Smooth muscle cell (in vitro differentiated cells): ENCODE measurements at regions not wholly inside any gene's neighbourhood (a gene's known extent, or its start where the extent isn't known, plus 50 kb on each side); places are given as distances from the start of the nearest gene placed in this dataset.

ENCODE experiments used
- DNase-seq: peaks from one replicate; lab custom pipeline; 2025; ENCODE audit not compliant: unreplicated experiment; lab: John Stamatoyannopoulos, UW
- H2AFZ ChIP-seq: fragments of 200-600 bp; sonication (generic); 2 replicates; pipeline ENCODE4 v1.6.0; 2016; ENCODE audit warnings: antibody characterized with exemption, low read depth, mild to moderate bottlenecking
- H3F3A ChIP-seq: fragments of 200-600 bp; sonication (generic); 2 replicates; pipeline ENCODE4 v1.6.0; 2017; ENCODE audit warnings: antibody characterized with exemption, low read depth
- H3K27ac ChIP-seq: fragments of 200-600 bp; sonication (generic); 2 replicates; pipeline ENCODE4 v1.5.1; 2016; ENCODE audit warnings: low read depth, mild to moderate bottlenecking
- H3K27me3 ChIP-seq: fragments of 200-600 bp; sonication (generic); 2 replicates; pipeline ENCODE4 v1.6.1; 2016; ENCODE audit warnings: low read depth, mild to moderate bottlenecking
- H3K36me3 ChIP-seq: fragments of 200-600 bp; sonication (generic); 2 replicates; pipeline ENCODE4 v1.5.1; 2016; ENCODE audit warnings: low read depth
- H3K4me1 ChIP-seq: fragments of 200-600 bp; sonication (generic); 2 replicates; pipeline ENCODE4 v1.5.1; 2016; ENCODE audit warnings: low read depth
- H3K4me2 ChIP-seq: fragments of 200-600 bp; sonication (generic); 2 replicates; pipeline ENCODE4 v1.6.0; 2016; ENCODE audit warnings: mild to moderate bottlenecking
- H3K4me3 ChIP-seq: fragments of 200-600 bp; sonication (generic); 2 replicates; pipeline ENCODE4 v1.5.1; 2016; ENCODE audit warnings: mild to moderate bottlenecking
- H3K79me2 ChIP-seq: fragments of 200-600 bp; sonication (generic); 2 replicates; pipeline ENCODE4 v1.6.0; 2016; ENCODE audit warnings: low read depth, mild to moderate bottlenecking
- H3K9ac ChIP-seq: fragments of 200-600 bp; sonication (generic); 2 replicates; pipeline ENCODE4 v1.6.0; 2016; ENCODE audit warnings: low read depth
- H3K9me3 ChIP-seq: fragments of 200-600 bp; sonication (generic); replicated peaks from 2 replicates; pipeline ENCODE4 v1.5.1; 2016; ENCODE audit warnings: low read depth
- H4K20me1 ChIP-seq: fragments of 200-600 bp; sonication (generic); 2 replicates; pipeline ENCODE4 v1.6.0; 2016; ENCODE audit warnings: low read depth
- WGBS: methylation state at CpG from one replicate; pipeline ENCODE4 v1.1.7; 2016; ENCODE audit warnings: low lambda C conversion rate; 5-methylcytosine and 5-hydroxymethylcytosine counted together
- TF ChIP-seq, protein P1 (sequence below): fragments of 200-600 bp; sonication (generic); IDR thresholded peaks from 2 replicates; pipeline ENCODE4 v1.5.1; 2017; ENCODE audit warnings: borderline replicate concordance, mild to moderate bottlenecking, antibody characterized with exemption; ENCODE audit not compliant: insufficient read depth, poor library complexity, severe bottlenecking

DNA sequence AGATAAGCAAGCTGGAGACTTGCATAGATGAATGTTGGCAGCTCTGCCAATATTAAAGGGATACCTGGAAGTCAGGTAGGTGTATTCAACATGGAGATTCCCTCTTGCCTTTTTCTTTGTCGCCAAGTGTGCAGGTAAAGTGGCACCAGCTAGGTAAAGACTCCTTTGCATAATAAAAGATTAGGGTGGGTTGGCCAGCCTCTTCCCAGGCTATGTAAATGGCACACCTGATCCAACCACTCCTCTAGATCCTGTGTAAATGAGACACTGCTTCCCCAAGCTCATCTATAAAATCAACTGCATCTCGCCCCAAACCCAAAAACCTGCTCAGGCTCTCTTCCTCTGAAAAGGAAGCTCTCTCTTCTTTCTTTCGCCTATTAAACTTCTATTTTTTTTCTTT lies 100.8 kb upstream of the DSCAM start:
- DNase-seq = no peak
- Histone ChIP-seq H3K9me3 (no peaks in the 10 kb centered on the region), H3K36me3 (no peaks in the 10 kb centered on the region), H3K4me3 (no peak overlapping the region), H2AFZ (no peak overlapping the region), H3K27me3 (no peaks in the 10 kb centered on the region), H3F3A (no peaks in the 10 kb centered on the region), H3K79me2 (no peaks in the 10 kb centered on the region), H3K9ac (no peak overlapping the region), H3K27ac (no peak overlapping the region), H3K4me2 (no peak overlapping the region), H4K20me1 (no peaks in the 10 kb centered on the region), H3K4me1 (no peaks in the 10 kb centered on the region)
- TF ChIP-seq, protein P1, sequence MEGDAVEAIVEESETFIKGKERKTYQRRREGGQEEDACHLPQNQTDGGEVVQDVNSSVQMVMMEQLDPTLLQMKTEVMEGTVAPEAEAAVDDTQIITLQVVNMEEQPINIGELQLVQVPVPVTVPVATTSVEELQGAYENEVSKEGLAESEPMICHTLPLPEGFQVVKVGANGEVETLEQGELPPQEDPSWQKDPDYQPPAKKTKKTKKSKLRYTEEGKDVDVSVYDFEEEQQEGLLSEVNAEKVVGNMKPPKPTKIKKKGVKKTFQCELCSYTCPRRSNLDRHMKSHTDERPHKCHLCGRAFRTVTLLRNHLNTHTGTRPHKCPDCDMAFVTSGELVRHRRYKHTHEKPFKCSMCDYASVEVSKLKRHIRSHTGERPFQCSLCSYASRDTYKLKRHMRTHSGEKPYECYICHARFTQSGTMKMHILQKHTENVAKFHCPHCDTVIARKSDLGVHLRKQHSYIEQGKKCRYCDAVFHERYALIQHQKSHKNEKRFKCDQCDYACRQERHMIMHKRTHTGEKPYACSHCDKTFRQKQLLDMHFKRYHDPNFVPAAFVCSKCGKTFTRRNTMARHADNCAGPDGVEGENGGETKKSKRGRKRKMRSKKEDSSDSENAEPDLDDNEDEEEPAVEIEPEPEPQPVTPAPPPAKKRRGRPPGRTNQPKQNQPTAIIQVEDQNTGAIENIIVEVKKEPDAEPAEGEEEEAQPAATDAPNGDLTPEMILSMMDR = no peak
- WGBS = 65% methylated on average over 3 of the region's 3 CpGs

GRCh38 chr21:40950970-40951369 lies 104.0 kb upstream of the DSCAM start:
- H4K20me1 ChIP-seq = no peaks in the 10 kb centered on the region
- H3K27me3 ChIP-seq = no peaks in the 10 kb centered on the region
- no peaks in the 10 kb centered on the region for H3F3A ChIP-seq
- H3K9me3 ChIP-seq = no peaks in the 10 kb centered on the region
- H3K36me3 ChIP-seq = no peaks in the 10 kb centered on the region
- no peak for DNase-seq
- no peak overlapping the region for H3K4me3 ChIP-seq
- H3K9ac ChIP-seq = no peak overlapping the region
- H3K79me2 ChIP-seq = no peaks in the 10 kb centered on the region
- TF ChIP-seq, protein P1 = no peak
- H3K4me1 ChIP-seq = no peaks in the 10 kb centered on the region
- no peak overlapping the region for H3K4me2 ChIP-seq
- H2AFZ ChIP-seq = no peak overlapping the region
- no peak overlapping the region for H3K27ac ChIP-seq

DNA sequence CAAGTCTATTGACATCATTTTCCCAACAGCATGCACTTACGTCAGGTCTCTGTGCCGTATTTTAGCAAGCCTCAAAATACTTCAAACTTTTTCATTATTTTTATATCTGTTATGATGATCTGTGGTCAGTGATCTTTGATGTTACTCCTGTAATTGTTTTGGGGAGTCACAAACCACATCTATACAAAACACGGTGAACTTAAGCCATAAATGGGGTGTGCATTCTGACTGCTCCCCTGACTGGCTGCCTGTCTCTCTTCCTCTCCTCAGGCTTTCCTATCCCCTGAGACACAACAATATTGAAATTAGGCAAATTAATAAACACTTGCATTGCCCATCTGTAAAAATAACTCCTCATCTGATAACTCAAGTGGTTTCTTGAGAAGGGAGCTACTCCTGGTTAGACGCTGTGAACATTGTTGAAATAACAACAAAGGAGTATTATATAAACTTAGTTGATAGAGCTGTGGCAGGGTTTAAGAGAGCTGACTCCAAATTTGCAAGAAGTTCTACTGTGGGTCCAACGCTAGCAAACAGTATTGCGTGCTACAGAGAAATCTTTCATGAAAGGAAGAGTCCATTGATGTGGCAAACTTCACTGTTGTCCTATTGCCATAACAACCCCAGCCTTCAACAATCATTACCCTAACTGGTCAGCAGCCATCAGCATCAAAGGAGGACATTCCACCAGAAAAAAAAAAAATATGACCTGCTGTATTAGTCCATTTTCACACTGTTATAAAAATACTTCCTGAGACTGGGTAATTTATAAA lies 105.8 kb upstream of the DSCAM start:
- no peak overlapping the region for H3K4me2 ChIP-seq
- no peaks in the 10 kb centered on the region for H3K79me2 ChIP-seq
- no peak overlapping the region for H3K4me3 ChIP-seq
- no peaks in the 10 kb centered on the region for H3F3A ChIP-seq
- no peak overlapping the region for H3K9ac ChIP-seq
- no peaks in the 10 kb centered on the region for H4K20me1 ChIP-seq
- TF ChIP-seq, protein P1 = no peak
- no peaks in the 10 kb centered on the region for H3K27me3 ChIP-seq
- H2AFZ ChIP-seq = no peak overlapping the region
- H3K27ac ChIP-seq = no peak overlapping the region
- no peaks in the 10 kb centered on the region for H3K9me3 ChIP-seq
- 95% methylated on average over 6 of the region's 6 CpGs for WGBS
- no peak for DNase-seq
- no peaks in the 10 kb centered on the region for H3K4me1 ChIP-seq
- H3K36me3 ChIP-seq = no peaks in the 10 kb centered on the region

DNA sequence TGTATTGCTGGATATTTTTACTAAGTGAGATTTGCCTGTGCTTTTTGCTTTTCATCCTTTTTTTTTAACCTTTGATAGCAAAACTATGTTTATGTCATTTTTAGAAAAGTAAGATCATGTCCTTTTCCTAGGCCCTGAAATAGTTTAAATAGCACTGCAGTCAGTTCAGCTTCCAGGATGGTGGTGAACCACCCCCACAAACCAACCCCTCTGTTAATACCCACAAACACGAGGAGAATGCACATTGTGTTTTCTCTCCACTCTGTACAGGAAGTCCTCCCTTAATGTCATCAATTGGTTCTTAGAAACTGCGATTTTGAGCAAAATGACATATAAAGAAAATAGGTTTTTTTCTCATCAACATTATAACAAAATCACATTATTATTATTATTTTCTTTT lies 117.7 kb upstream of the DSCAM start:
- no peak for DNase-seq
- 82% methylated on average over 2 of the region's 2 CpGs for WGBS
- no peak overlapping the region for H3K4me2 ChIP-seq
- no peak overlapping the region for H2AFZ ChIP-seq
- TF ChIP-seq, protein P1 = no peak
- H3K27me3 ChIP-seq = peaks cover 4% of the 10 kb centered on the region
- H3K9me3 ChIP-seq = no peaks in the 10 kb centered on the region
- H3K4me1 ChIP-seq = no peaks in the 10 kb centered on the region
- no peaks in the 10 kb centered on the region for H3F3A ChIP-seq
- H3K27ac ChIP-seq = no peak overlapping the region
- no peaks in the 10 kb centered on the region for H4K20me1 ChIP-seq
- no peak overlapping the region for H3K9ac ChIP-seq
- H3K4me3 ChIP-seq = no peak overlapping the region
- H3K79me2 ChIP-seq = no peaks in the 10 kb centered on the region
- no peaks in the 10 kb centered on the region for H3K36me3 ChIP-seq
